Left lung (tissue), 4 donors: ENCODE measurements at regions not wholly inside any gene's neighbourhood (a gene's known extent, or its start where the extent isn't known, plus 50 kb on each side); places are given as distances from the start of the nearest gene placed in this dataset.

Experiments
- ATAC-seq: fragments of 200-7000 bp; cut with Tn5 transposase; one replicate; pipeline ENCODE4 v1.9.1; 2020; ENCODE audit warnings: moderate library complexity
- DNase-seq, 4 donors: peaks; one replicate each; pipeline ENCODE4 v3.0.0-alpha.2; 2013 to 2020
- H3K27ac ChIP-seq, 2 donors: fragments of 200-600 bp; sonication (generic) in 1 of 2; one replicate each; pipeline versions ENCODE4 v1.5.0 to v1.8.0; 2020 to 2021
- H3K27me3 ChIP-seq, 2 donors: fragments of 200-600 bp; sonication (generic) in 1 of 2; one replicate each; pipeline versions ENCODE4 v1.5.0 to v1.8.0; 2020 to 2021
- H3K36me3 ChIP-seq, 2 donors: fragments of 200-600 bp; sonication (generic) in 1 of 2; one replicate each; pipeline versions ENCODE4 v1.5.0 to v1.8.0; 2020 to 2021
- H3K4me1 ChIP-seq, 2 donors: fragments of 200-600 bp; one replicate each; pipeline ENCODE4 v1.8.0; 2021
- H3K4me3 ChIP-seq, 2 donors: fragments of 200-600 bp; sonication (generic) in 1 of 2; one replicate each; pipeline versions ENCODE4 v1.5.0 to v1.8.0; 2020 to 2021; ENCODE audit warnings: mild to moderate bottlenecking in 1 of 2
- H3K9me3 ChIP-seq, 2 donors: fragments of 200-600 bp; sonication (generic) in 1 of 2; one replicate each; pipeline versions ENCODE4 v1.5.0 to v1.8.0; 2020 to 2021
- CTCF ChIP-seq, 2 donors: fragments of 200-600 bp; sonication (generic) in 1 of 2; IDR thresholded peaks; one replicate each; pipeline versions ENCODE4 v1.5.0 to v1.8.0; 2021; ENCODE audit warnings: antibody characterized with exemption in 2 of 2
- intact Hi-C, 2 donors: fragments of 100-400 bp; cut with DNase I; formaldehyde crosslinking; loops; one replicate each; pipeline versions ENCODE4 v1.11.2 to v1.14.2; 2022
- donor health status: DM: no; HTN: yes; CAD: no.
- donor health status: DM: no; HTN: no; CAD: no.

DNA sequence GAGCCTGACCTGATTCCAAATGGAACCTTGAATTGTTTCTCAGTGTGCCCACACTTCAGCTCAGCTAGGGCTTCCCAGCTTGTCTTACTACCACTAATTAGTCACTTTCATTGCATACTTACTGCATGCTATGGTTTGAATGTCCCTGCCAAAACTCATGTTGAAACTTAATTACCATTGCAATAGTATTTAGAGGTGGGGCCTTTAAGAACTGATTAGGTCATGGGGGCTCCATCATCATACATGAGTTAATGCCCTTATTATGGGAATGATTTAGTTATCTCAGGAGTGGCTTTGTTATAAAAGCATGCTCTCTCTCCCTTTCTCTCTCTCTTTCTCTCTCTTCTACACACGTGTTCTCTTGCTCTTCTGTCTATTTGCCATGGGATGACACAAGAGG is 68.3 kb downstream of the NENF start:
- Histone ChIP-seq H3K9me3 (no peaks in the 10 kb centered on the region), H3K4me3 (no peak overlapping the region), H3K4me1 (peaks cover 0 to 7% of the 10 kb centered on the region in 2 donors), H3K27me3 (no peaks in the 10 kb centered on the region), H3K36me3 (no peaks in the 10 kb centered on the region), H3K27ac (no peak overlapping the region)
- ATAC-seq (no peak), DNase-seq (no peak)
- TF ChIP-seq CTCF (IDR thresholded peaks at IDR 0.05), result no peak
- intact Hi-C loops, result no loop called here

DNA sequence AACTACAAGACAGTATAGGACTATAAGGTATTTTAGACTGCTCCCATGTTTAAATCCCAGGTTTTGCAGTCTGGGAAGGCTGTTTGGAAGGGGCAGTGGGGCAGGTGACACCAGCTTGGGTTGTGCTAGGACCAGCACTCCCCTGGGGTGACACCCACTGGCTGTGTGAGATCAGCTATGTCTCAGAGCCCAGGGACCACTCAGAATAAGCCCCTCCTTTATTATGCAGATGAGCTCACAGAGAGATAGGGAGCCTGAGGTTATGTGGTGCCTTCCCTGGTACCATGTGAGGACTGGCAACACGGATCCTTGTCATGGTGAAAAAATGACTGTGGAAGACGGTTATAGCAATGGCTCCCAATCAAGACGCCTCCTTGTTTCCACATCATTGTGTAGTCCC is 71.0 kb downstream of the NENF start:
- ATAC-seq, result no peak
- DNase-seq, result no peak
- no peaks in the 10 kb centered on the region for H3K27me3 ChIP-seq
- H3K9me3 ChIP-seq, result no peaks in the 10 kb centered on the region
- H3K4me1 ChIP-seq, result peaks cover 0 to 2% of the 10 kb centered on the region in 2 donors
- no peak overlapping the region for H3K27ac ChIP-seq
- no peak for TF ChIP-seq CTCF (IDR thresholded peaks at IDR 0.05)
- intact Hi-C loops, result no loop called here
- no peak overlapping the region for H3K4me3 ChIP-seq
- no peaks in the 10 kb centered on the region for H3K36me3 ChIP-seq

GRCh38 chr1:212504171-212504803 is 71.6 kb downstream of the NENF start:
- intact Hi-C loops, result no loop called here

GRCh38 chr1:212506666-212507065 is 73.9 kb downstream of the NENF start:
- intact Hi-C loops, result no loop called here
- H3K27me3 ChIP-seq, result peaks cover 5 to 13% of the 10 kb centered on the region in 2 donors
- H3K36me3 ChIP-seq, result no peaks in the 10 kb centered on the region
- DNase-seq, result no peak
- no peaks in the 10 kb centered on the region for H3K4me1 ChIP-seq
- H3K27ac ChIP-seq, result no peak overlapping the region
- TF ChIP-seq CTCF (IDR thresholded peaks at IDR 0.05), result no peak
- H3K4me3 ChIP-seq, result no peak overlapping the region
- H3K9me3 ChIP-seq, result no peaks in the 10 kb centered on the region
- ATAC-seq, result no peak

More at GRCh38 chr1:212504171-212504803, 71.6 kb downstream of the NENF start:
- H3K9me3 ChIP-seq, result no peaks in the 10 kb centered on the region
- ATAC-seq (no peak), DNase-seq (no peak)
- H3K27me3 ChIP-seq, result no peaks in the 10 kb centered on the region
- no peak overlapping the region for H3K4me3 ChIP-seq
- H3K27ac ChIP-seq, result no peak overlapping the region
- H3K4me1 ChIP-seq, result no peaks in the 10 kb centered on the region
- TF ChIP-seq CTCF (IDR thresholded peaks at IDR 0.05), result no peak
- H3K36me3 ChIP-seq, result no peaks in the 10 kb centered on the region

- H3K4me1 ChIP-seq, result no peaks in the 10 kb centered on the region
- intact Hi-C loops, result no loop called here
- ATAC-seq (no peak), DNase-seq (no peak)
- H3K27me3 ChIP-seq, result peaks cover 12 to 20% of the 10 kb centered on the region in 2 donors
- H3K9me3 ChIP-seq, result no peaks in the 10 kb centered on the region
- no peak overlapping the region for H3K27ac ChIP-seq
- no peaks in the 10 kb centered on the region for H3K36me3 ChIP-seq
- no peak overlapping the region for H3K4me3 ChIP-seq
- TF ChIP-seq CTCF (IDR thresholded peaks at IDR 0.05), result no peak
Observed at GRCh38 chr1:212507369-212507768, 74.6 kb downstream of the NENF start.
